Skeletal muscle tissue (tissue), 3 donors: ENCODE measurements at regions not wholly inside any gene's neighbourhood (a gene's known extent, or its start where the extent isn't known, plus 50 kb on each side); places are given as distances from the start of the nearest gene placed in this dataset.
"Not testable (repeated sequence)": the region's sequence is repeated elsewhere in the genome, so short reads cannot be mapped to it uniquely, and the experiment has no call there.

Source experiments
- H3K27ac ChIP-seq: one replicate; pipeline ENCODE4 v1.7.0; 2013; ENCODE audit warnings: mild to moderate bottlenecking, low read depth, low read length, inconsistent platforms
- H3K27me3 ChIP-seq, 3 donors: one replicate each; pipeline ENCODE4 v1.7.0; 2013; ENCODE audit warnings: low read length in 3 of 3; ENCODE audit not compliant: control insufficient read depth in 3 of 3, insufficient read depth in 3 of 3
- H3K36me3 ChIP-seq, 3 donors: one replicate each; pipeline ENCODE4 v1.7.0; 2013; ENCODE audit warnings: low read length in 3 of 3; ENCODE audit not compliant: control insufficient read depth in 3 of 3, insufficient read depth in 3 of 3
- H3K4me1 ChIP-seq, 3 donors: one replicate each; pipeline ENCODE4 v1.7.0; 2013; ENCODE audit warnings: low read length in 3 of 3, mild to moderate bottlenecking in 3 of 3; ENCODE audit not compliant: control insufficient read depth in 3 of 3, insufficient read depth in 3 of 3
- H3K4me3 ChIP-seq, 3 donors: one replicate each; pipeline ENCODE4 v1.7.0; 2013; ENCODE audit warnings: low read length in 3 of 3
- H3K9ac ChIP-seq, 3 donors: one replicate each; pipeline ENCODE4 v1.7.0; 2013; ENCODE audit warnings: low read length in 3 of 3, mild to moderate bottlenecking in 3 of 3, moderate library complexity in 2 of 3, low read depth in 1 of 3
- H3K9me3 ChIP-seq, 3 donors: one replicate each; pipeline ENCODE4 v1.7.0; 2013; ENCODE audit warnings: low read length in 3 of 3; ENCODE audit not compliant: control insufficient read depth in 3 of 3
- donor health status: Osteomylitis.

GRCh38 chr4:59560141-59560648, 1639.9 kb upstream of the ADGRL3 start:
- not testable (repeated sequence) for H3K27ac ChIP-seq, H3K36me3 ChIP-seq, H3K4me3 ChIP-seq, H3K9me3 ChIP-seq, H3K9ac ChIP-seq, H3K4me1 ChIP-seq, H3K27me3 ChIP-seq

GRCh38 chr4:59565836-59566235, 1634.3 kb upstream of the ADGRL3 start:
- H3K9me3 ChIP-seq = no peaks in the 10 kb centered on the region
- H3K36me3 ChIP-seq = no peaks in the 10 kb centered on the region
- no peaks in the 10 kb centered on the region for H3K4me1 ChIP-seq
- H3K27me3 ChIP-seq = no peaks in the 10 kb centered on the region
- no peak overlapping the region for H3K9ac ChIP-seq
- no peak overlapping the region for H3K4me3 ChIP-seq
- no peak overlapping the region for H3K27ac ChIP-seq

- H3K27me3 ChIP-seq = no peaks in the 10 kb centered on the region
- no peaks in the 10 kb centered on the region for H3K4me1 ChIP-seq
These were observed 1629.2 kb upstream of the ADGRL3 start for GRCh38 chr4:59570860-59571476.

GRCh38 chr4:59571805-59572430, 1628.2 kb upstream of the ADGRL3 start:
- no peaks in the 10 kb centered on the region for H3K4me1 ChIP-seq
- no peaks in the 10 kb centered on the region for H3K9me3 ChIP-seq
- H3K36me3 ChIP-seq = no peaks in the 10 kb centered on the region
- no peak overlapping the region for H3K4me3 ChIP-seq
- no peak overlapping the region for H3K27ac ChIP-seq
- no peaks in the 10 kb centered on the region for H3K27me3 ChIP-seq
- no peak overlapping the region for H3K9ac ChIP-seq

More at GRCh38 chr4:59570860-59571476, 1629.2 kb upstream of the ADGRL3 start:
- Histone ChIP-seq H3K36me3 (no peaks in the 10 kb centered on the region), H3K9me3 (no peaks in the 10 kb centered on the region), H3K27ac (no peak overlapping the region), H3K9ac (no peak overlapping the region), H3K4me3 (no peak overlapping the region)

GRCh38 chr4:59583845-59584568, 1616.1 kb upstream of the ADGRL3 start:
- Histone ChIP-seq H3K27me3 (no peaks in the 10 kb centered on the region), H3K9me3 (no peaks in the 10 kb centered on the region), H3K4me3 (no peak overlapping the region)

GRCh38 chr4:59597536-59598329, 1602.4 kb upstream of the ADGRL3 start:
- Histone ChIP-seq H3K4me3 (no peak overlapping the region), H3K9ac (no peak overlapping the region), H3K9me3 (no peaks in the 10 kb centered on the region), H3K27me3 (no peaks in the 10 kb centered on the region), H3K27ac (no peak overlapping the region), H3K4me1 (no peaks in the 10 kb centered on the region), H3K36me3 (no peaks in the 10 kb centered on the region)

More at GRCh38 chr4:59583845-59584568, 1616.1 kb upstream of the ADGRL3 start:
- Histone ChIP-seq H3K27ac (no peak overlapping the region), H3K9ac (no peak overlapping the region), H3K4me1 (no peaks in the 10 kb centered on the region), H3K36me3 (no peaks in the 10 kb centered on the region)

- no peaks in the 10 kb centered on the region for H3K27me3 ChIP-seq
- no peaks in the 10 kb centered on the region for H3K4me1 ChIP-seq
- H3K27ac ChIP-seq = no peak overlapping the region
- no peaks in the 10 kb centered on the region for H3K9me3 ChIP-seq
- H3K4me3 ChIP-seq = no peak overlapping the region
- H3K9ac ChIP-seq = no peak overlapping the region
- no peaks in the 10 kb centered on the region for H3K36me3 ChIP-seq
These were observed 1601.9 kb upstream of the ADGRL3 start for GRCh38 chr4:59598330-59598618.

GRCh38 chr4:59608466-59608865, 1591.7 kb upstream of the ADGRL3 start:
- Histone ChIP-seq H3K9me3 (no peaks in the 10 kb centered on the region), H3K4me3 (no peak overlapping the region), H3K4me1 (no peaks in the 10 kb centered on the region), H3K36me3 (no peaks in the 10 kb centered on the region), H3K27ac (no peak overlapping the region), H3K27me3 (no peaks in the 10 kb centered on the region), H3K9ac (no peak overlapping the region)

- Histone ChIP-seq H3K27me3 (no peaks in the 10 kb centered on the region), H3K9ac (no peak overlapping the region), H3K36me3 (no peaks in the 10 kb centered on the region), H3K27ac (no peak overlapping the region), H3K9me3 (no peaks in the 10 kb centered on the region), H3K4me3 (no peak overlapping the region), H3K4me1 (no peaks in the 10 kb centered on the region)
These were observed 1587.9 kb upstream of the ADGRL3 start for GRCh38 chr4:59612235-59612634.

GRCh38 chr4:59615316-59615715, 1584.8 kb upstream of the ADGRL3 start:
- Histone ChIP-seq H3K27ac (no peak overlapping the region), H3K9me3 (no peaks in the 10 kb centered on the region)

More at GRCh38 chr4:59615316-59615715, 1584.8 kb upstream of the ADGRL3 start:
- Histone ChIP-seq H3K36me3 (no peaks in the 10 kb centered on the region), H3K9ac (no peak overlapping the region), H3K4me3 (no peak overlapping the region), H3K27me3 (no peaks in the 10 kb centered on the region), H3K4me1 (no peaks in the 10 kb centered on the region)
